ENCODE measurements at regions not wholly inside any gene's neighbourhood (a gene's known extent, or its start where the extent isn't known, plus 50 kb on each side); places are given as distances from the start of the nearest gene placed in this dataset.

DNA sequence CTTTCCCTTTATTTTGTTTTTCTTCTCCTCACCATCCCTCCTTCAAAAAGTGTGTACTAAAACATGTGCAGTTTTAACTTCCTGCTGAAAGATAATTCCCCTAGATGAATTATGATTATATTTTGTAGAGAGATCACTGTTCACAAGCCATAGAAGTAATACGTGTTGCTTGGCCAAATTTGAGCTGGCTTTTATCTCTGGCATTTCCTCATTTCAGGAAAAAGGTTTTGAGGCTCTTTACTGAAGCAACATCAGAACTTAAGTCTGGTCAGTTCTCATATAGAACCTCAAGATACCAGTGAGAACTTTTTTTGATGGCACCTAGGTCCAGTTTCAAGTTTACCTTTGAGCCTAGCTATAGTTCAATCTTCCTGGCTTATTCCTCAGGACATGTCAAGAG, 463.3 kb downstream of the INHBA start:
- H3K27me3 Mint-ChIP-seq (ENCODE audit: unreplicated experiment), result no peaks in the 10 kb centered on the region
- H3K27ac Mint-ChIP-seq (ENCODE audit: unreplicated experiment), result no peak overlapping the region
- no peaks in the 10 kb centered on the region for H3K36me3 Mint-ChIP-seq (ENCODE audit: unreplicated experiment)
- H3K4me1 Mint-ChIP-seq (ENCODE audit: unreplicated experiment), result peaks cover 13% of the 10 kb centered on the region
- no peak for DNase-seq (ENCODE audit: extremely low spot score, unreplicated experiment)
- H3K4me3 Mint-ChIP-seq (ENCODE audit: unreplicated experiment), result no peak overlapping the region
- TF ChIP-seq, protein P1, sequence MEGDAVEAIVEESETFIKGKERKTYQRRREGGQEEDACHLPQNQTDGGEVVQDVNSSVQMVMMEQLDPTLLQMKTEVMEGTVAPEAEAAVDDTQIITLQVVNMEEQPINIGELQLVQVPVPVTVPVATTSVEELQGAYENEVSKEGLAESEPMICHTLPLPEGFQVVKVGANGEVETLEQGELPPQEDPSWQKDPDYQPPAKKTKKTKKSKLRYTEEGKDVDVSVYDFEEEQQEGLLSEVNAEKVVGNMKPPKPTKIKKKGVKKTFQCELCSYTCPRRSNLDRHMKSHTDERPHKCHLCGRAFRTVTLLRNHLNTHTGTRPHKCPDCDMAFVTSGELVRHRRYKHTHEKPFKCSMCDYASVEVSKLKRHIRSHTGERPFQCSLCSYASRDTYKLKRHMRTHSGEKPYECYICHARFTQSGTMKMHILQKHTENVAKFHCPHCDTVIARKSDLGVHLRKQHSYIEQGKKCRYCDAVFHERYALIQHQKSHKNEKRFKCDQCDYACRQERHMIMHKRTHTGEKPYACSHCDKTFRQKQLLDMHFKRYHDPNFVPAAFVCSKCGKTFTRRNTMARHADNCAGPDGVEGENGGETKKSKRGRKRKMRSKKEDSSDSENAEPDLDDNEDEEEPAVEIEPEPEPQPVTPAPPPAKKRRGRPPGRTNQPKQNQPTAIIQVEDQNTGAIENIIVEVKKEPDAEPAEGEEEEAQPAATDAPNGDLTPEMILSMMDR (IDR thresholded peaks at IDR 0.05), result no peak
- no peaks in the 10 kb centered on the region for H3K9me3 Mint-ChIP-seq (ENCODE audit: unreplicated experiment)

DNA sequence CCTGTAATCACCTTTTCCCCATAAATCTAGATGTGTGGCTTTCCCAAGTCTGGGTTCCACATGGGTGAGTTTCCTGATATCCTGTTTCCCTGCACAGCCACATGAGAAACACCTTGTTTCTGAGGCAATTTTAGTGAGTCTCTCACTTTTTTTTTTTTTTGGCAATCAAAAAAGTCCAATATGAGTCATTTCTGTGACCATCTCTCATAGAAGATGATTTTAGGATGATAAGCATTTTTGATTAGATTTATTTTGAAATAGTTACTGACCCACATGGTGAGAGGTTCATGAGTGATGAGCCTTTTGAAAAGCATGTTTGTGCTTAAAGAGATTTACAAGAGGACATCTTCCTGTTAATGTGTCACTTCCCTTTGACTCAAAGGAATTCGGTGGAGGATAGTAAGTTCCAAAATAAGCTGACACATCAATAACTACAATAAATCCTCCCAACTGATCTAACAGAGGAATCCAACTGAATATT, 464.0 kb downstream of the INHBA start:
- no peaks in the 10 kb centered on the region for H3K36me3 Mint-ChIP-seq (ENCODE audit: unreplicated experiment)
- TF ChIP-seq, protein P1 (IDR thresholded peaks at IDR 0.05), result no peak
- DNase-seq (ENCODE audit: extremely low spot score, unreplicated experiment), result no peak
- H3K27me3 Mint-ChIP-seq (ENCODE audit: unreplicated experiment), result no peaks in the 10 kb centered on the region
- H3K27ac Mint-ChIP-seq (ENCODE audit: unreplicated experiment), result no peak overlapping the region
- H3K9me3 Mint-ChIP-seq (ENCODE audit: unreplicated experiment), result no peaks in the 10 kb centered on the region
- no peak overlapping the region for H3K4me3 Mint-ChIP-seq (ENCODE audit: unreplicated experiment)
- peaks cover 11% of the 10 kb centered on the region for H3K4me1 Mint-ChIP-seq (ENCODE audit: unreplicated experiment)

DNA sequence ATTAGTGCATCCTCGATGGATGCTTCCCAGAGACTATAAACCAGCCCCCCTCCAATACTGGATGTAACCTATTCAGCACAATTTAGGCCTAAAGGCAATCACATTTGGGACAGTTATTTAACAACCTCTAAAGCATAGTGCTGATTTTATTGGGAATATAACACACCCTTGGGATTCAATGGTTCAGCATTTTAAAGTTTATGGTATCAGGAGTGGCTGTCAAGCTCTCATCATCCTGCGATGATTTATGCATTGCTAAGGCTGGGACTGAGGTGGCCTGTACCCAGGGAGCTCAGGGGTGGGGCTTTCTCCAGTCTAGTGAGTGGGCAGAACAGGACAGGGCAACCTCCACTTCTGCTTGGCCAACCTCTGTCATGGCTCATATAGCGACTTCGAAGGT, 464.9 kb downstream of the INHBA start:
- Mint-ChIP-seq H3K4me3 (ENCODE audit: unreplicated experiment) (no peak overlapping the region), H3K27me3 (ENCODE audit: unreplicated experiment) (no peaks in the 10 kb centered on the region), H3K9me3 (ENCODE audit: unreplicated experiment) (no peaks in the 10 kb centered on the region), H3K36me3 (ENCODE audit: unreplicated experiment) (no peaks in the 10 kb centered on the region), H3K27ac (ENCODE audit: unreplicated experiment) (no peak overlapping the region), H3K4me1 (ENCODE audit: unreplicated experiment) (peaks cover 11% of the 10 kb centered on the region)
- DNase-seq (ENCODE audit: extremely low spot score, unreplicated experiment), result no peak
- TF ChIP-seq, protein P1 (IDR thresholded peaks at IDR 0.05), result no peak

DNA sequence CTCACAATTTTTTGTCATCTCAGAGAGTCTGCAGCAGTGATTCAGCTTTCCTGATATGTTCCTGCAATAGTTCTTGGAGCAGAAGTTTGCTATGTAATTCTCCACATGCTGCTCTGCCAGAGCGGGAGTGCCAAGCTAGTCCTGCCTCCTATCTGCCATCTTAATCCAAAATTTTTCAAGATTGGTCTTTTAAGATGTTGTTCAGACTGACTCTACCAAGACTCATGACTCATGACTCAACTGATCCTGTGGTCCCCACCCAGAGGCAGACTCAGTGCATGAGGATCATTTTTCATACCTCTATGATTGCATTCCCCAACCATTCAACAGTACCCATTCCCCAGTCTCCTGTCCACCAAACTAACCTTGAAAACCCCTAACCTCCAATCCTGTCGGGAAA, 470.8 kb downstream of the INHBA start:
- H3K9me3 Mint-ChIP-seq (ENCODE audit: unreplicated experiment), result peaks cover 30% of the 10 kb centered on the region
- peaks cover 5% of the 10 kb centered on the region for H3K4me1 Mint-ChIP-seq (ENCODE audit: unreplicated experiment)
- DNase-seq (ENCODE audit: extremely low spot score, unreplicated experiment), result no peak
- peaks cover 9% of the 10 kb centered on the region for H3K36me3 Mint-ChIP-seq (ENCODE audit: unreplicated experiment)
- H3K27me3 Mint-ChIP-seq (ENCODE audit: unreplicated experiment), result no peaks in the 10 kb centered on the region
- H3K27ac Mint-ChIP-seq (ENCODE audit: unreplicated experiment), result no peak overlapping the region
- TF ChIP-seq, protein P1 (IDR thresholded peaks at IDR 0.05), result no peak
- H3K4me3 Mint-ChIP-seq (ENCODE audit: unreplicated experiment), result no peak overlapping the region

DNA sequence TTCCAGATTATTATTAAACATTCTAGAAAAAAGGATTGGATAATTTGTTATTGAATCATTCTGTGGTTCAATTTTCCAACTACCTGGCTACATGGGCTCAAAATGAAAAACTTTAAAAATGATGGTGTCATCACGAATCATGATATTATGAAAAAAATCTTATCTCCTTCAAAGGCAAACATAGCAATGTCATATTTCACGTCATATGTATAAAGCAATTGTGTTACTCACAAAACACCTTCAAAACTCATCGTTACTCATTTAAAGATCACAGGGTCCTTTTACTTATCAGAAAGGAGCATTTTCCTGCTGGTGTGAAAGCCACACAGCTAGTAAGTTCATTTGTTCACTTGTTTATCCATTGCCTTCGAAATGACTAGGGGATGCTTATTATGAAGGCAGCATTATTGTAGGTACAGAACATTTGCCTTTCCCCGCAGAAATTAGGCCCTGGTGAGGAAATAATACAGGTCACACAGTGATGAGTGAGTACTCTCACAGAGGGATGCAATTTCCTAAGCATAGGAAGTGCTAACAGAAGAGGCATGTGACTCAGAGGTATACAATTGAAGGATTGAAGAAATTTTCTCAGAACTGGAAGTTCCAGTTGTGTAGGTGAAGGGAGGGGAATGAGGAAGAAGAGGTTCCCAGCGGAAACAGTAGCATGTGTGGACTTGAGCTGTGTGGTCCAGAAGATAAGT, 478.7 kb downstream of the INHBA start:
- no peaks in the 10 kb centered on the region for H3K27me3 Mint-ChIP-seq (ENCODE audit: unreplicated experiment)
- peaks cover 15% of the 10 kb centered on the region for H3K4me1 Mint-ChIP-seq (ENCODE audit: unreplicated experiment)
- H3K9me3 Mint-ChIP-seq (ENCODE audit: unreplicated experiment), result peaks cover 14% of the 10 kb centered on the region
- H3K4me3 Mint-ChIP-seq (ENCODE audit: unreplicated experiment), result no peak overlapping the region
- no peak for DNase-seq (ENCODE audit: extremely low spot score, unreplicated experiment)
- H3K36me3 Mint-ChIP-seq (ENCODE audit: unreplicated experiment), result no peaks in the 10 kb centered on the region
- H3K27ac Mint-ChIP-seq (ENCODE audit: unreplicated experiment), result no peak overlapping the region
- TF ChIP-seq, protein P1 (IDR thresholded peaks at IDR 0.05), result no peak

Data from osteocyte (in vitro differentiated cells).